NCI-H1092 (cell line): ENCODE measurements at regions not wholly inside any gene's neighbourhood (a gene's known extent, or its start where the extent isn't known, plus 50 kb on each side); places are given as distances from the start of the nearest gene placed in this dataset.

Experiments
- DNase-seq: peaks from one replicate; lab custom pipeline; 2025; lab: John Stamatoyannopoulos, UW

DNA sequence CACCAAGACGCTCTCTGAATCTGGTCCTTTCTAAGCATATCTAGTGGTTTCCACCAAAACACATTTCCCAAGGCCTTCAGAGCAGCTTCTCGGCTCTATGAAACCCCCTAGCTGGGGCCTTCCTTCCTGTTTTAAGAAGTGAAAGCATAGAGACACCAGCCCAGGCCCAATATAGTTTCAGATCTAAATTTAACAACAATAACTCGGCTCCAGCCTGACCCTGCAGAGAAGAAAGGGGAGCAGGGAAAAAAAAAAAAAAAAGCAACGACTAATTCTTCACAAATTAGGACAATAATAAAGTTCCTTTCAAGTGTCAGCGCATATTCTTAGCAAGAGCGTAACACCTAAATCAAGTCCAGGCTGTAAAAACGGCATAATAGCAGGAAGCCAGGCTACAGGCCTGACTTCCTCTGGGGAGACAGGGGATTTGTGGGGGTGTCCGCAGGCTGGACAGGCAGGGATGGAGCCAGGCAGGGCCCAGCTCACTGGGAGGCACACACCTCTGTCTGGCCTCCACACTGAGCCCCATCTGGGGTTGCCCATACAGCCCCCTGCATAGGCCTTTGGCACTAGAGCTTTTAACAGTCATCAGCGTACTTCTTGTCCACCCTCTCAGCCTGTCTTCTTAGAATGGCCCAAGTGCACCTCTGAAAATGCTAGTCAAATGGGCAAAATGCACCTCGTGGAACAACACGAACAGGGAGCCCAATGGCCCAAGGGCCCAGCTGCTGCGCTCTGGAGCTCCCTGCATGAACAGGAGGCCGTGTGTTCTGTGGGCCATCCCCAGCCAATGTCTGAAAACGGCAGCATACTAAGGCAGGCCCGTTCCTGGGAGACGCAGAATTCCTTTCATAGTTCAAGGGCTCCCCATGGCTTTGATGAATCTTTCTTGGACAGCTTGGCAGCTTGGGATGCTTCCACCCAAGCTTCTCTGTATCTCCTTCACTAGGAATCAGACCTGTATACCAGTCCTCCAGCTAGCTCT, 772.9 kb downstream of the MED13L start:
- no peak for DNase-seq

DNA sequence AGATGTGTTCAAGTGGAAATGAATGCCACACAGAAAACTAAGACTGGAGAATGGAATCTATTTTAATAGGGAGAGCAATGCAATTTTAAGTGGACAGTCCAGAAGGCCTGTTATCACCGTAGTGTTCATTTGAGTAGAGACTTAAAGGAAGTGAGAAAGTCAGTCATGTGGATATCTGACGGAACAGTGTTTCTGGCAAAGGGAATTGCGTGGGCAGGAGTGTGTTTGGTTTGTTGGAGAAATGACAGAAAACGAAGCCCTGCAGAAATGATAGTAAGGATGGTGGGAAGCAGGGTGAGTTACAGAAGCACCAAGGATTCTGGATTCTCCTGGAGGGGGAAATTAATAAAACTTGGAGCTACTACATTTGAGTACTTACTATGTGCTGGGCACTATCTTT, 776.6 kb downstream of the MED13L start:
- DNase-seq: no peak

GRCh38 chr12:115495300-115495699, 782.2 kb downstream of the MED13L start:
- no peak for DNase-seq

DNA sequence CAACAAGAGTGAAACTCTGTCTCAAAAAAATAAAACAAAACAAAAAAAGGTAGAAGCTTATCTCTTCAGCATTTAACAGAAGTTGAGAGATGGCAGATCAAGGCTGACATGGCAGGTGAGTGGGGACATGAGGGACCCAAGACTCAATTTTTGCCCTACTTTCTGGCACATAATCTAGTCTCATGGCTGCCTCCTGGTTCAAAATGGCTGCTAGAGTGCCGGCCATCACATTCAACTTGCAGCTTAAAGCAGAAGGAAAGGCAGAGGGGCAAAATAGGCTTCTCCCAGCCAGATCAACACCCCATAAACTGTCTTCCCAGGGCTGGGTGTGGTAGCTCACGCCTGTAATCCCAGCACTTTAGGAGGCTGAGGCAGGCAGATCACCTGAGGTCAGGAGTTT, 784.9 kb downstream of the MED13L start:
- no peak for DNase-seq

DNA sequence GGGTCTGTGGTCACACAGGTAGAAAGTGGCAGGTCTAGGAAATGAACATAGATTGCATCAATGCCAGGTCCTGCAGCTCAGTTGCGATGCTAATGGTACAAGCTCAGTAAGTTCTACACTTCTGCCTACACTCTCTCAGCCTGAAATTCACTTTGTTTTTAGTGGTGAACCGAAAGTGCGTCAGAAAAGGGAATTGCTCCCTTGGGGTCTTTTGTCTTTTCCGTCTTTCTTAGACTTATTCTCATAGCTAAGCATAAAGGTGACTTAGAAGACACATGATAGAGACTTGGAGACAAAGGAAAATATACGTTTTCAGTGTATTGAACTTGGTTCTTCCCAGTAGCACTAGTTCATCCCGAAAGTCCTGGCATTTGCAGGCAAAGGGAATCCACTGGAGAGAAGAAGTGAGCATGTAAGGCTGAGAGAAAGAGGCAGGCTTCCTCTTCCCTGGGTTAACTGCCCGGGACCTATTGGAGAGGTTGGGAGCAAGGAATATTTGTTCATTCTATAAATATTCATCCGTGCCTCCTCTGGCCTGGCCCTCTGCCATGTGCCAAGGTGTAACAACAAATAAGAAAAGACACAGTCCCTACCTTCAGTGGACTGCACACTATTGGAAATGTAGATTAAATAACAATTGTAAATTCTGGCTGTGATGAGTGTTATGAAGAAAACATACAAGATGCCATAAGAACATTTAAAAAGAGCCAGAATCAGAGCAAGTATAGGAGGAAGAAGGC, 785.8 kb downstream of the MED13L start:
- no peak for DNase-seq

GRCh38 chr12:115489253-115489652, 788.2 kb downstream of the MED13L start:
- no peak for DNase-seq

DNA sequence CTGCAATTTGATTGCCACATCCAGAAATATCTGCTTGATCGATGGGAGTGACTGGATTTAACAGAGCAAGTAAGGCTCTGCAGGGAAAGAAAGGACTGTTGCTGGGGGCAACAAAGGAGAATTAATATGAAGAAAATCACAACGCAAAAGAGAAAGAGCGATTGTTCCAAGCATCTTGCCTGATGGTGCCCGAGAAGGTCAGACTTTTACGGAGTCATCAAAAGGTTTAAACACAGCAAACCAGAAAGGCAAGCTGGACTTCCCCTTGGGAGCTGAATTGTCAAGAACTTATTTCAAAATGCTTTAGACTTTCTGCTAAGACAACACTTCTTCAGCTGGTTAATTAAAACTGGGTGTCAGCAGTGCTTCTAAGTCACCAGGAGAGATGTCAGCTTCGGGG, 791.5 kb downstream of the MED13L start:
- DNase-seq: no peak

DNA sequence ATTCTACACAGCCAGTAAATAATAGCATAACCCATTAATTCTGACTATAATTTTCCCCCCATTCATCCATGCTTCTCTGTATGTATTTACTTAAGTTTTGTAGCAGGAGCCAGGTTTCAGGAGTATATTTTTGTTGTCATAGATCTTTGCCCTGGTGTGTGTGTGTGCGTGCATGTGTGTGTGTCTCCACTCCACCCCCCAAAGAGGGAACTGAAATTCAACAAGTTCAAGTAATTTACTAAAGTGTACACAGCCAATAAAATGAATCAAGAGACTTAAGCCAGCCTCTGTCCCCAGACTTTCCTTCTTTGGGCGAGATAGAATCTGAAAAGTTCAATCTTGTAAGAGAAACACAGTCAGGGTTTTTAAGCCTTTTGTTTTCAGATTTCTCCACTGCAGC, 792.0 kb downstream of the MED13L start:
- DNase-seq: no peak

- no peak for DNase-seq
Measured at GRCh38 chr12:115482943-115483342, 794.5 kb downstream of the MED13L start.

- no peak for DNase-seq
Measured at GRCh38 chr12:115481141-115481540, 796.4 kb downstream of the MED13L start.

GRCh38 chr12:115478505-115478904, 794.5 kb upstream of the TBX3 start:
- DNase-seq: no peak

GRCh38 chr12:115474539-115475353, 790.8 kb upstream of the TBX3 start:
- DNase-seq: no peak

DNA sequence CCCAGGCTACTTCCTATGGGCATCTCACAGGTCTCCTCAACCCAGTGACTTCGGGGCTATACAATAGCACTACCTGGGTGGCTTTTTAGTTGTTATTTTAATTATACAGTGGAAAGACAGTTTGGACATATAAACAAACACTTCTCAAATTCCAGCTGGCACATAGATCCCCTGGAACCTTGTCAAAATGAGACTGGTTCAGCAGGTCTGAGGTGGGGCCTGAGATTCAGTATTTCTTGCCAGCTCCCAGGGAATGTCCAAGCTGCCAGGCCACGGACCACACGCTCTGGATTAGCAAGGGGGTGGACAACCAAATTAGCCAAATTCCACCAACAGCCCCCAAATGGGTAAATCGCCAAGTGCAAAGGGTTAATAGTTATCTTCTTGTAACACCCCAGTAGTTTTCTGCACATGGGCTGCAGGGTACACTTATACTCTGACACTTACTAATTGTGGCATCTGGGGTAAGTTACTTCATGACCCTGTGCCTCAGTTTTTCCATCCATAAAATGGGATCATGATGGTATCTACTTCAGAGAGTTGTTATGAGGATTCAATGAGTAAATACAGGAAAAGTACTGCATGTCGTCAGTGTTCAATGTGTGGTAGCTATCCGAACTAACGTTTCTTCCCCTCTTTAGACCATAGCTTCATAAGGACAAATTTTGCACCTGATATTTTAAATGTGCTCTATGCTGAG, 789.4 kb upstream of the TBX3 start:
- no peak for DNase-seq

- DNase-seq: no peak
Measured at GRCh38 chr12:115472852-115473251, 788.9 kb upstream of the TBX3 start.

GRCh38 chr12:115470977-115471376, 787.0 kb upstream of the TBX3 start:
- no peak for DNase-seq

DNA sequence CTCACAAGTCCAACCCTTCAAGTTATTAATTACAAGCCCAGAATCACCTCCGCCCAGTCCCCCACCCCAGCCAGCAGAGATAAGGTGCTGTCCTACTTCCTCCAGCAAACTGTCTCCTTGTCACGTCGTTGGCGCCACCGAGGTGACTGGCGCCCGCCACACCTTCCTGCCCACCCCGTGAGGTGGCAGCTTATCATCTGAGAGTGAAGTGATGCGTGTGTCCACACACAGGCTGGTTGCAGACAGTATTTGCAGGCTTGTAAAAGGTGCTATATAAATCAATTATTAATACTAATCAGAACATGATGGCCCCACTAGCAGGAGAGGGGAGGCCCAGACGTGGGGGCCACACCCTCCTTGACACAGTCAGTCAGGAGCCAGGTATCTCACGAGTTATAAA, 786.6 kb upstream of the TBX3 start:
- no peak for DNase-seq

DNA sequence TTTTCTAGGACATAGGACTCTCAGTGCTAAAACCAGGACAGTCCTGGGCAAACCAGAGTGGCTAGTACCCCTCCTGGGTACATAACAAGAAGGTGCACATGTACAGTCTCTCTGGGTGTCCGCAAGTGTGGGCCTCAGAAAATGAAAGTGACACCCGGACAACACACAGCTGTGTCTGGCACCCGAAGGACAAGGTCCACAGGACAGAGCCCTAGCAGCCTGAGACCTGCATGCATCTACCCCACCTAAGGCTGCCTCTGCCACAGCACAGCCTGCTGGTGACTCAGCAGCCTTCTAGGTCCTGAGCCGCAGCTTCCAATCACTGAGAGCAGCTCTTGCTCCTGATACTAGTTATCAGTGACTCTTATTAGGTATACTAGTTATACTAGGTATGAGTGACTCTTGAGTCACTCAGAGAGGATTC, 784.1 kb upstream of the TBX3 start:
- no peak for DNase-seq

DNA sequence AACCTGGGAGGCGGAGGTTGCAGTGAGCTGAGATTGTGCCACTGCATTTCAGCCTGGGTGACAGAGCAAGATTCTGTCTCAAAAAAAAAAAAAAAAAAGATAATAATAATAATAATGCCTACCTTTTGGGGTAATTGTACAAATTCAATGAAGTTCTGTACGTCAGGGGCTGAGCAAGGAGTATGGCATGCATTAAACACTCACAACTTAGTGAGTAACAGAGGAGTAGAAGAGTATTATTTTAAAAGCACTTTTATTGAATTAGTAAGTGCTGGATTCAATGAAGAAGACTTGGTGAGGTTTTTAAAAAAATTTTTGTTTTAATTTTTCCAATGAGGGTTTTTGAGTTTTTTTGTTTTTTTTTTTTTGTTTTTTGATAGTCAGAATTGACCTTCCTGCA, 783.6 kb upstream of the TBX3 start:
- no peak for DNase-seq

GRCh38 chr12:115466076-115466475, 782.1 kb upstream of the TBX3 start:
- DNase-seq: no peak

DNA sequence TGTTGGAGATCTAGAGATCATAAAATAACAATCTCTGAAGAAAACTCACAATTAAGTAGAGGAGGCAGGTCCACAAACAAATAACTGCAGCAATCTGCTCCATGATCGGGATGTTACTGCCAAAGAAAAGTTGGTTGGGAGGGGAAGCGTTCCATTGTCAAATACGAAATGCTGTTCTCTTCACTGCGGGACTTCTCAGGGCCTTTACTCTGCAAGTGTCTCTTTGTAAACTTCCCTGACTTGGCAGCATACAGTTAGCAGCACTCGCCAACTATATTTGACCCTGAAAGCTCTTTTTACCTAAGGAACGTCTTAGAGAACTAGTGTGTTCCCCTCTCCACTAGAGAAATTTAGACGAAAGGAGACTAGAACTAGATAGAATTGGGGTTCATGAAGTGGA, 780.7 kb upstream of the TBX3 start:
- DNase-seq: no peak

GRCh38 chr12:115464111-115464581, 780.2 kb upstream of the TBX3 start:
- no peak for DNase-seq

GRCh38 chr12:115461401-115461800, 777.4 kb upstream of the TBX3 start:
- DNase-seq: no peak
